VCaP (cell line): ENCODE measurements at regions not wholly inside any gene's neighbourhood (a gene's known extent, or its start where the extent isn't known, plus 50 kb on each side); places are given as distances from the start of the nearest gene placed in this dataset.

Experiments used
- H3K27ac ChIP-seq: fragments of 450-650 bp; 2 replicates; pipeline ENCODE4 v1.5.1; 2017
- CTCF ChIP-seq: fragments of 450-650 bp; conservative IDR thresholded peaks from 2 replicates; pipeline ENCODE4 v1.5.1; 2017; ENCODE audit warnings: mild to moderate bottlenecking, moderate library complexity

DNA sequence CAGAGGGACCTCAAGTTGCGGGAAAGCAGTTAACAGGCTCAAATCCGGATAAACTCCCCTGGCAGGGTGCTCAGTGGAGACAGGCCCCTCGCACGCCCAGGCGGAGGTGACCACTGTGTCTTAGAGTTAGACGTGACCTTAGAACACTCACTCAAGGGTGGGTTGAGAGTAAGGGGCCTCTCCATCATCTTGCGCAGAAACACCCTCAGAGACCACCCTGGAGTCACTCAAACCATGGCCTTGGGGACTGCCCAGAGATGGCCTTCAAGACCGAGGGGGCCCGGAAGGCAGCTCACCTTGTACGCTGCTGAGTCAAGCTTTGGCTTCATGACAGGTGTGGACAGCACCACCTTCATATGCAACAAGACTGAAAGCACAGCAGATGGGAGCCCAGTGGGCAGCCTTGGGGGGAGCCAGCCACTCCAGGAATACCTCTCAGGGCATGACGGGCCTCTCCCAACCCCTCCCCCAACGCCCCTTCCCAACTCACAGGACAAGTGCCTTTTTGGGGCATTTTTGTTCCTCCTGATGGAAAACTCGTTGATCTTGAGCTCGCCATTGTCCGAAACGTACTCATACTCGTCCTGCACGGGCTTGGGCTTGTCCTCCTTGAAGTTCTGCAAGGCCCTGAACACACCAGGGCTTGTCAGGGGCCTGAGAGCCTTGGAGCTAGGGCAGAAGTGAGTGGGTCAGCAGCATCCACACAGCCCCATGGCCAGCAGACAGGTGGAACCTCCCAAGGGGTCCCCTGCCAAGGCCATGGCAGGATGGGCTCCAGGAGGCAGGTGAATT lies 229.2 kb downstream of the TUBA3C start:
- no peak overlapping the region for H3K27ac ChIP-seq
- no peak for TF ChIP-seq CTCF

GRCh38 chr13:18951412-18951811 lies 230.2 kb downstream of the TUBA3C start:
- H3K27ac ChIP-seq: no peak overlapping the region
- TF ChIP-seq CTCF: no peak

DNA sequence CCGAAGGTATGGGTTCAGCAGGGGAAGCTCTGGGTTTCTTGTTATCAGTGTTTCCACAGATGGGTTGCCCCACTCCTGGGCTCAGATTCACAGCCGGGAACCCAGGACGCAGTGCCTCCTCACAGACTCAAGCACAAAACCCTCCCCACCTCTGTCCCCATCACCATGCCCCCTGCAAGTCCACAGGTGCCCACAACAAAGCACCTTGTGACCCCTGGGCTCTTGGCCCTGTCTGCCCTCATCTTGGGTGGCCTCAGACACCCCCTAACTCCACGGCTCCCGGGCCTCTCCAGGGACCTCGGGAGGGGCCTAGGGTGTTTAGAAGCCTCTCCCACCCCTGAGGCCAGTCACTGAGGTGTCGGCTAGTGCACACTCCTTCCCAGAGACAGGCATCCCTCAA lies 231.7 kb downstream of the TUBA3C start:
- no peak for TF ChIP-seq CTCF
- H3K27ac ChIP-seq: no peak overlapping the region

DNA sequence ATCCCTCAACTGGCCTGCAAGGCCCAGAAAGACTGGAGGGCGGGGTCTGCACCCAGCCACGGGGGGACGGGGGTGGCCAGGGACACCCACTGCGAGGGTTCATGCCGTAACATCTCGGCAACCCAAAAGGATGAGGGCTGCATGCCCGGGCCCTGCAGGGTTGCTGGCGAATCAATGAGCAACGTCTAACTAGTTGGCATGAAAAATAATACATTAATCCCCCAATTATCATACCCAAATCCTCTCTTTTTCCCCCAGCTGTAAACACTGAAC lies 232.2 kb downstream of the TUBA3C start:
- TF ChIP-seq CTCF: no peak
- no peak overlapping the region for H3K27ac ChIP-seq

DNA sequence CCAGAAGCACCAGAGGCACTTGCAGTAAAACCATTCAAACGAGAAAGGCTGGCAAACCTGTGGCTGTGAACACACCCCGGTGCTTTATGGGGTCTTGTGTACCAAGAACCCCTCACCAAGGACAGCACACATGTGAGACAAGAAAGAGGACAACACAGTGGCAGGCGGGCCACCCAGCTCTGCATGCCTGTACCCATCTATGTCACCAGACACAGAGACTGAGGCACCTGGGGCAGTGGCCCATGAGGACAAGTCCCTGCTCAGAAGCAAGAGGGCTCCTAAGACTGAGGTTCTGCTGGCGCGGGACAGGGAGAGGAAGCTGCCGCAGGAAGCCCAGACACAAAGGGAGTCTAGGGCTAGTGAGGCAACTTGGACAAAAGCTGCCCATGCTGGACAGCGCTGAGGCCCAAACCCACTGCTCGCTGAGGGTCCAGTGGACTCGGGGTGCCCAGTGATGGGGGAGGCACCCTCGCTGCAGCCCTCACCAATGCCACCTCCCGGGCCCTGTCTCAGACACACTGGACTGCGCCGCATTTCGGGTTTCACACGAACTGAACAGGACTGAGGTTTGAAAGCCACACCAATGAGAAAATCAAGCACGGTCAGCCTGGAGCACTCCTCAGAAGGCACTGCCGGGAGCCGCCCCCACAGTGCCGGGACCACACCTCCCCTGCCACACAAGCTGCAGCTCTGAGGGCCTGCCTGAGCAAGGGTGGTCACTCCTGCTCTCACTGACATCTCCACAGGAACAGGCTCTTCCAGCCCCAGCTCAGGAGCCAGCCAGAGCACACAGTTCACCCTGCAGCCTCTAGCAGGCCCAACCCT lies 232.7 kb downstream of the TUBA3C start:
- TF ChIP-seq CTCF: no peak
- H3K27ac ChIP-seq: no peak overlapping the region

DNA sequence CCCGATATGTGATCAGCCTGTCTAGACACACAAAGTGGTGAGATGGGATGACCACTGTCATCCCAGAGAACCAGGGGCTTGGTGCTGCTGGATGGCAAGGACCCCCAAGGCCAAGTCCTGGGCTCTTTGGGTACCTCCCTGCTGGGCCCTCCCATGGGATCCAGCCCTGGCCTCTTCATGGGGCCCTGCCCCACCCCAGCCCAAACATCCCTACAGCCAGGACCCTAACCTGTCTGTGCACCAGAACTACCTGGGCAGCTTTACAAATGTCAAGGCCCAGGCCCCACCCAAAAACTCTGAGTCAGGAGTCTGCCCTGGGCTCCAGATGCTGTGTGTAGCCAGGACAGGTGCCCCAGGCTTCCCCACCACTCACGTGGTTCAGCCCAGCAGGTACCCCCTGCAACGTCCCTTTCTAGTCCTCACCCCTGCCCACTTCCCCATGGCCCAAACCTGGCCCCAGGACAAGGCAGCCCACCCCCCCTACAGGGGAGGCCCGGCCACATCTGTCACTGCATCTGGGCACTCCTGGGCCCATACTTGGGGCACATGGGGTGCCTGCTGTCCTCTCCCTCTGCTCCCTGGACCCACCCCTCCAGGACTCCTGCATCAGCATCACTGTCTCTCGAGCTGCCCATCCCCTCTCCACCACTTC lies 233.5 kb downstream of the TUBA3C start:
- H3K27ac ChIP-seq: no peak overlapping the region
- no peak for TF ChIP-seq CTCF

GRCh38 chr13:18947376-18947977 lies 234.1 kb downstream of the TUBA3C start:
- H3K27ac ChIP-seq: no peak overlapping the region
- no peak for TF ChIP-seq CTCF
